ENCODE measurements at regions not wholly inside any gene's neighbourhood (a gene's known extent, or its start where the extent isn't known, plus 50 kb on each side); places are given as distances from the start of the nearest gene placed in this dataset.

GRCh38 chrX:74180716-74181115 lies 123.3 kb upstream of the ZCCHC13 start:
- Mint-ChIP-seq H3K36me3 (ENCODE audit: low read depth) (peaks cover 8% of the 10 kb centered on the region), H3K4me3 (no peak overlapping the region), H3K4me1 (peaks cover 18% of the 10 kb centered on the region), H3K27me3 (ENCODE audit: insufficient read depth) (no peaks in the 10 kb centered on the region), H3K9me3 (peaks cover 8% of the 10 kb centered on the region), H3K27ac (no peak overlapping the region)
- H3K27ac ChIP-seq (ENCODE audit: low read depth, low read length): no peak overlapping the region
- H3K4me1 ChIP-seq (ENCODE audit: control insufficient read depth, insufficient read depth, low read length): no peaks in the 10 kb centered on the region
- 94% methylated on average over 7 of the region's 8 CpGs; no CpG with 5 or more reads in 1 of the 2 experiments for WGBS, 2 experiments (ENCODE audit: insufficient coverage in 1 of 2, insufficient read length in 1 of 2)
- no peak overlapping the region for H3K9ac ChIP-seq (ENCODE audit: extremely low read depth, low read length, poor library complexity, severe bottlenecking)
- DNase-seq: no peak
- no peak overlapping the region for H3K4me3 ChIP-seq (ENCODE audit: low read length)
- TF ChIP-seq, protein P1, sequence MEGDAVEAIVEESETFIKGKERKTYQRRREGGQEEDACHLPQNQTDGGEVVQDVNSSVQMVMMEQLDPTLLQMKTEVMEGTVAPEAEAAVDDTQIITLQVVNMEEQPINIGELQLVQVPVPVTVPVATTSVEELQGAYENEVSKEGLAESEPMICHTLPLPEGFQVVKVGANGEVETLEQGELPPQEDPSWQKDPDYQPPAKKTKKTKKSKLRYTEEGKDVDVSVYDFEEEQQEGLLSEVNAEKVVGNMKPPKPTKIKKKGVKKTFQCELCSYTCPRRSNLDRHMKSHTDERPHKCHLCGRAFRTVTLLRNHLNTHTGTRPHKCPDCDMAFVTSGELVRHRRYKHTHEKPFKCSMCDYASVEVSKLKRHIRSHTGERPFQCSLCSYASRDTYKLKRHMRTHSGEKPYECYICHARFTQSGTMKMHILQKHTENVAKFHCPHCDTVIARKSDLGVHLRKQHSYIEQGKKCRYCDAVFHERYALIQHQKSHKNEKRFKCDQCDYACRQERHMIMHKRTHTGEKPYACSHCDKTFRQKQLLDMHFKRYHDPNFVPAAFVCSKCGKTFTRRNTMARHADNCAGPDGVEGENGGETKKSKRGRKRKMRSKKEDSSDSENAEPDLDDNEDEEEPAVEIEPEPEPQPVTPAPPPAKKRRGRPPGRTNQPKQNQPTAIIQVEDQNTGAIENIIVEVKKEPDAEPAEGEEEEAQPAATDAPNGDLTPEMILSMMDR (conservative IDR thresholded peaks at IDR 0.05): no peak
- no peaks in the 10 kb centered on the region for H3K36me3 ChIP-seq (ENCODE audit: control insufficient read depth, insufficient read depth, low read length)
- no peaks in the 10 kb centered on the region for H3K9me3 ChIP-seq (ENCODE audit: control insufficient read depth, low read length)
- H3K27me3 ChIP-seq (ENCODE audit: control insufficient read depth, insufficient read depth, low read length, poor library complexity, severe bottlenecking): no peaks in the 10 kb centered on the region

- Histone ChIP-seq H3K36me3 (ENCODE audit: control insufficient read depth, insufficient read depth, low read length) (no peaks in the 10 kb centered on the region), H3K27ac (ENCODE audit: low read depth, low read length) (no peak overlapping the region), H3K27me3 (ENCODE audit: control insufficient read depth, insufficient read depth, low read length, poor library complexity, severe bottlenecking) (no peaks in the 10 kb centered on the region), H3K4me1 (ENCODE audit: control insufficient read depth, insufficient read depth, low read length) (no peaks in the 10 kb centered on the region), H3K9ac (ENCODE audit: extremely low read depth, low read length, poor library complexity, severe bottlenecking) (no peak overlapping the region), H3K9me3 (ENCODE audit: control insufficient read depth, low read length) (no peaks in the 10 kb centered on the region), H3K4me3 (ENCODE audit: low read length) (no peak overlapping the region)
- WGBS, 2 experiments (ENCODE audit: insufficient coverage in 1 of 2, insufficient read length in 1 of 2): 94 to 100% methylated on average over 2 to 3 of the region's 3 CpGs
- TF ChIP-seq, protein P1 (conservative IDR thresholded peaks at IDR 0.05): no peak
- Mint-ChIP-seq H3K4me1 (peaks cover 18% of the 10 kb centered on the region), H3K4me3 (no peak overlapping the region), H3K27ac (no peak overlapping the region), H3K9me3 (peaks cover 8% of the 10 kb centered on the region), H3K27me3 (ENCODE audit: insufficient read depth) (no peaks in the 10 kb centered on the region), H3K36me3 (ENCODE audit: low read depth) (peaks cover 14% of the 10 kb centered on the region)
- no peak for DNase-seq
Observed at GRCh38 chrX:74179990-74180389, 124.0 kb upstream of the ZCCHC13 start.

DNA sequence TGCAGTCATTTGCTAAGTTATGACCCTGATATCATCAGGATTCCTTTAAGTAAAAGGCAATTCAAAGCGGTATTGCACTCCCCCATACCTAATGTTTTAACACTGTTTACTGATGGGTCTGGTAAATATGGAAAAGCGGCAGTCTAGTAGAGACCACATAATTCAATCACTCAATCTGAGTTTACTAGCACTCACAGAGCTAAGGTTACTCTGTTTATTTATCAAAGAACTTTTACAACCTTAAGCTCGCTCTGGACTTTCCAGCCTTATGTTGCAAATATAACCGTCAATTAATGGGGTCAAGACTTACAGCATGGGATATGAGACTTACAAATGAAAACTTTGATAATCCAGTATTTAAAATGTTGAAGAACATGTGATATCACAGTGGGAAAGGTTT lies 124.5 kb upstream of the ZCCHC13 start:
- H3K27me3 ChIP-seq (ENCODE audit: control insufficient read depth, insufficient read depth, low read length, poor library complexity, severe bottlenecking): no peaks in the 10 kb centered on the region
- H3K27me3 Mint-ChIP-seq (ENCODE audit: insufficient read depth): no peaks in the 10 kb centered on the region
- DNase-seq: no peak
- 100% methylated on average over 2 of the region's 4 CpGs; no CpG with 5 or more reads in 1 of the 2 experiments for WGBS, 2 experiments (ENCODE audit: insufficient coverage in 1 of 2, insufficient read length in 1 of 2)
- H3K4me1 ChIP-seq (ENCODE audit: control insufficient read depth, insufficient read depth, low read length): no peaks in the 10 kb centered on the region
- peaks cover 11% of the 10 kb centered on the region for H3K9me3 Mint-ChIP-seq
- H3K9ac ChIP-seq (ENCODE audit: extremely low read depth, low read length, poor library complexity, severe bottlenecking): no peak overlapping the region
- TF ChIP-seq, protein P1 (conservative IDR thresholded peaks at IDR 0.05): no peak
- H3K27ac ChIP-seq (ENCODE audit: low read depth, low read length): no peak overlapping the region
- H3K36me3 Mint-ChIP-seq (ENCODE audit: low read depth): peaks cover 15% of the 10 kb centered on the region
- H3K4me1 Mint-ChIP-seq: peaks cover 18% of the 10 kb centered on the region
- H3K36me3 ChIP-seq (ENCODE audit: control insufficient read depth, insufficient read depth, low read length): no peaks in the 10 kb centered on the region
- H3K4me3 Mint-ChIP-seq: no peak overlapping the region
- H3K27ac Mint-ChIP-seq: no peak overlapping the region
- H3K4me3 ChIP-seq (ENCODE audit: low read length): no peak overlapping the region
- H3K9me3 ChIP-seq (ENCODE audit: control insufficient read depth, low read length): no peaks in the 10 kb centered on the region
